GM23338 (cell line): ENCODE measurements at regions not wholly inside any gene's neighbourhood (a gene's known extent, or its start where the extent isn't known, plus 50 kb on each side); places are given as distances from the start of the nearest gene placed in this dataset.

Source experiments
- CREB1 ChIP-seq: fragments of 250-450 bp; sonication (Bioruptor Pico); IDR thresholded peaks from 2 replicates; pipeline ENCODE4 v1.5.0; 2020; ENCODE audit warnings: low read depth, mild to moderate bottlenecking, moderate library complexity
- EZH2 ChIP-seq: fragments of 200-600 bp; sonication (generic); IDR thresholded peaks from one replicate; pipeline ENCODE4 v1.8.0; 2017; ENCODE audit warnings: antibody characterized with exemption, mild to moderate bottlenecking, low read depth; ENCODE audit not compliant: unreplicated experiment
- EZH2phosphoT487 ChIP-seq: fragments of 200-600 bp; sonication (generic); IDR thresholded peaks from one replicate; pipeline ENCODE4 v1.8.1; 2018; ENCODE audit warnings: antibody characterized with exemption; ENCODE audit not compliant: unreplicated experiment
- JUNB ChIP-seq: IDR thresholded peaks from one replicate; pipeline ENCODE4 v1.6.1; 2016; ENCODE audit warnings: antibody characterized with exemption; ENCODE audit not compliant: unreplicated experiment
- POLR2AphosphoS5 ChIP-seq: IDR thresholded peaks from 2 replicates; pipeline ENCODE4 v1.6.1; 2016; ENCODE audit warnings: antibody characterized with exemption, low read depth
- STAT1 ChIP-seq: IDR thresholded peaks from one replicate; pipeline ENCODE4 v1.6.1; 2016; ENCODE audit warnings: antibody characterized with exemption; ENCODE audit not compliant: unreplicated experiment
- TF ChIP-seq, protein P1 (sequence below), 2 experiments: fragments of 200-600 bp in 1 of 2; sonication (generic) in 1 of 2; conservative IDR thresholded peaks; 2 replicates each; pipeline versions ENCODE4 v1.5.1 to v1.6.1; 2016 to 2017; ENCODE audit warnings: antibody characterized with exemption in 2 of 2, low read depth in 2 of 2, mild to moderate bottlenecking in 2 of 2, moderate library complexity in 1 of 2
- TF ChIP-seq, protein P2 (sequence below): IDR thresholded peaks from one replicate; pipeline ENCODE4 v1.6.1; 2018; ENCODE audit warnings: antibody characterized with exemption; ENCODE audit not compliant: unreplicated experiment

DNA sequence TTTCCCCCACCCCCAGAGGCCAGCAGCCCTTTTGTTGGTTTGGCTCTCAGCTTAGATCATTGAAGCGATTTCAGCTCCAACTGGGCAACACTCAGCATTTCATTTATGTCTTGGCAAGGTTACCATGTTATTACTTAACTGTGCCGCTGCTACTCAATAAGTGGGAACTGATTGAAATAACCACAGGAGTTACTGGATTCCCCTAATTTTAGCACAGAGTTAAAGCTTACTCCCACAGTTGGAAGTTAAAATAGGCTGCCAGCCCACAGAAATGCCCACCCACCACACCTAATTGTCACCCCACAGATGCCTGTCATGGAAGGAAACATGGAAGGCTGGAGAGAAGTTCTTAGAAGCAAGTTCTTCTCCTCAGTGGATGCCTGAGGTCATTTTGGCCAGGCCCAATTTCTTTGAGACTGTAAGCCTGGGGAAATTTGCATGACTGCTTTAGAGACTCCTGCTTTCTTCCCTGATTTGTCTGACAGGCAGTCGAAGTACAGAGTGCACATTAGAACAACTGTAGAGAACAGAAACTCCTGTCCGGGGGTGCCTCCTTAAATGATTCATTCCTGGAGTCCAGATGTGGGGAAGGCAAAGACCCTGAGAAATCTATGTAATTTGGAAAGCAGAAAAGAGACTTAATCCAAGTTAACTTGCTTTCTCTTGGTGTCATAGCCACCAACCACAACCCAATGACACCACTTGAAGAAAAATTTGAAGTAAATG, 370.0 kb downstream of the ZSWIM6 start:
- TF ChIP-seq, protein P1, sequence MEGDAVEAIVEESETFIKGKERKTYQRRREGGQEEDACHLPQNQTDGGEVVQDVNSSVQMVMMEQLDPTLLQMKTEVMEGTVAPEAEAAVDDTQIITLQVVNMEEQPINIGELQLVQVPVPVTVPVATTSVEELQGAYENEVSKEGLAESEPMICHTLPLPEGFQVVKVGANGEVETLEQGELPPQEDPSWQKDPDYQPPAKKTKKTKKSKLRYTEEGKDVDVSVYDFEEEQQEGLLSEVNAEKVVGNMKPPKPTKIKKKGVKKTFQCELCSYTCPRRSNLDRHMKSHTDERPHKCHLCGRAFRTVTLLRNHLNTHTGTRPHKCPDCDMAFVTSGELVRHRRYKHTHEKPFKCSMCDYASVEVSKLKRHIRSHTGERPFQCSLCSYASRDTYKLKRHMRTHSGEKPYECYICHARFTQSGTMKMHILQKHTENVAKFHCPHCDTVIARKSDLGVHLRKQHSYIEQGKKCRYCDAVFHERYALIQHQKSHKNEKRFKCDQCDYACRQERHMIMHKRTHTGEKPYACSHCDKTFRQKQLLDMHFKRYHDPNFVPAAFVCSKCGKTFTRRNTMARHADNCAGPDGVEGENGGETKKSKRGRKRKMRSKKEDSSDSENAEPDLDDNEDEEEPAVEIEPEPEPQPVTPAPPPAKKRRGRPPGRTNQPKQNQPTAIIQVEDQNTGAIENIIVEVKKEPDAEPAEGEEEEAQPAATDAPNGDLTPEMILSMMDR (conservative IDR thresholded peaks at IDR 0.05; ENCODE audit: low read depth in 2 of 2) = no peak
- TF ChIP-seq, protein P2, sequence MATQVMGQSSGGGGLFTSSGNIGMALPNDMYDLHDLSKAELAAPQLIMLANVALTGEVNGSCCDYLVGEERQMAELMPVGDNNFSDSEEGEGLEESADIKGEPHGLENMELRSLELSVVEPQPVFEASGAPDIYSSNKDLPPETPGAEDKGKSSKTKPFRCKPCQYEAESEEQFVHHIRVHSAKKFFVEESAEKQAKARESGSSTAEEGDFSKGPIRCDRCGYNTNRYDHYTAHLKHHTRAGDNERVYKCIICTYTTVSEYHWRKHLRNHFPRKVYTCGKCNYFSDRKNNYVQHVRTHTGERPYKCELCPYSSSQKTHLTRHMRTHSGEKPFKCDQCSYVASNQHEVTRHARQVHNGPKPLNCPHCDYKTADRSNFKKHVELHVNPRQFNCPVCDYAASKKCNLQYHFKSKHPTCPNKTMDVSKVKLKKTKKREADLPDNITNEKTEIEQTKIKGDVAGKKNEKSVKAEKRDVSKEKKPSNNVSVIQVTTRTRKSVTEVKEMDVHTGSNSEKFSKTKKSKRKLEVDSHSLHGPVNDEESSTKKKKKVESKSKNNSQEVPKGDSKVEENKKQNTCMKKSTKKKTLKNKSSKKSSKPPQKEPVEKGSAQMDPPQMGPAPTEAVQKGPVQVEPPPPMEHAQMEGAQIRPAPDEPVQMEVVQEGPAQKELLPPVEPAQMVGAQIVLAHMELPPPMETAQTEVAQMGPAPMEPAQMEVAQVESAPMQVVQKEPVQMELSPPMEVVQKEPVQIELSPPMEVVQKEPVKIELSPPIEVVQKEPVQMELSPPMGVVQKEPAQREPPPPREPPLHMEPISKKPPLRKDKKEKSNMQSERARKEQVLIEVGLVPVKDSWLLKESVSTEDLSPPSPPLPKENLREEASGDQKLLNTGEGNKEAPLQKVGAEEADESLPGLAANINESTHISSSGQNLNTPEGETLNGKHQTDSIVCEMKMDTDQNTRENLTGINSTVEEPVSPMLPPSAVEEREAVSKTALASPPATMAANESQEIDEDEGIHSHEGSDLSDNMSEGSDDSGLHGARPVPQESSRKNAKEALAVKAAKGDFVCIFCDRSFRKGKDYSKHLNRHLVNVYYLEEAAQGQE = no peak
- no peak for TF ChIP-seq POLR2AphosphoS5
- no peak for TF ChIP-seq EZH2
- no peak for TF ChIP-seq EZH2phosphoT487
- no peak for TF ChIP-seq CREB1 (CRISPR knock-in tag)
- TF ChIP-seq JUNB = no peak
- TF ChIP-seq STAT1 = no peak
